ENCODE measurements at regions not wholly inside any gene's neighbourhood (a gene's known extent, or its start where the extent isn't known, plus 50 kb on each side); places are given as distances from the start of the nearest gene placed in this dataset.

DNA sequence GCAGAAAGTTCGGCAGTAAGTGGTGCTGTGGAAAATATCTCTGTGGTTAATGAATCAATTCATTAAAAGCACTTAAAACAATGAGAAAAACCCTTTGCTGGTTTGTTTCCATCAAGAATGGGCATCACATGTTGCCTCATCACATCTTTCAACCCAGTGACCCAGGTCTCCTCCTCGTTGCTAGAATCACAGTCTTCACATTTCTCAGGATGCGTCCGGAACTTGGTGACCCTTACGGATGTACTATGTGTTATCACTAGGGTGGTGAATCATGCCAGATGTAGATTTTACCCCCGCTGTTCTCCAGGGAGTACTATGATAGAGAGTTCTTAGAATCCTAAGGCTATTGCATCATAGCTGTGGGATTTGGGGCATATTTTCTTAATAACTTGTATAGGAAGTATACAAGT is 217.9 kb upstream of the KLF4 start:
- in situ Hi-C loops (cut with HindIII; ENCODE audit: low pct_unique_long_range_greater_than_20kb, low sequenced_read_pairs): no loop called here
- DNase-seq (ENCODE audit: low read depth): peak; percentile 68

DNA sequence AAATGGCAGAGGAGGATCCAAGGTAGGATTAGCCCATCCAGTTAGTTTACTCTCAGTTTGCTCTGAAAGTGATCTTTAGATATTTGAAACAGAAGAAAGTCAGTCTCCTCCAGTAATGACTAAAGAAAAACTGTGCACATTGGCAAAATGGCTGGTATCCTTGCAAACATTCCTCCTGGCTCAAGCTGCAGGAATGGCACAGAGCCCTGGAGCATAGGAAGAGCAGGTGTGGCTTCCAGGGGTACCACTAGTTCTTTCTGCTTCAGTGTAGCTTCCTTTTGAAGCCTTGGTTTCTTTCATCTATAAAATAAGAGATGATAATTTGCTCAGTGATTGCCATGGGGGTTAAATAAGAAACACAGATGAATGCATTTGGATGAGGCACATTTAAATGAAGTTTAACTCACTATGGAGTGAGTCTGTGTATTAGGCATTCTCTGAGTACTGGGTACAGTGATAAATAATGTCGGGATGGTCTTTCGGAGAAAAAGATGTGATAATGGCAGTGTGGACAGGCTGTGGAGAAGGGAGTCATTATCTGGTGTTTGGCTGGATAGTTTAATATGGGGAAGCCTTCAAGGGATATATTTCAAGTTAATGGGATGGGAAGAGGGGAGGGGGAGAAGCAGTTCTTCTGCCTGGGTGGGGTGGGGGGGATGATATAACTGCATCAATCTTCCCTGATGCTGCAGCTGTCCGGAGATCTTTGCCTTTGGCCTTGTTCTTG is 217.3 kb upstream of the KLF4 start:
- in situ Hi-C loops (cut with HindIII; ENCODE audit: low pct_unique_long_range_greater_than_20kb, low sequenced_read_pairs): no loop called here
- DNase-seq (ENCODE audit: low read depth): no peak

DNA sequence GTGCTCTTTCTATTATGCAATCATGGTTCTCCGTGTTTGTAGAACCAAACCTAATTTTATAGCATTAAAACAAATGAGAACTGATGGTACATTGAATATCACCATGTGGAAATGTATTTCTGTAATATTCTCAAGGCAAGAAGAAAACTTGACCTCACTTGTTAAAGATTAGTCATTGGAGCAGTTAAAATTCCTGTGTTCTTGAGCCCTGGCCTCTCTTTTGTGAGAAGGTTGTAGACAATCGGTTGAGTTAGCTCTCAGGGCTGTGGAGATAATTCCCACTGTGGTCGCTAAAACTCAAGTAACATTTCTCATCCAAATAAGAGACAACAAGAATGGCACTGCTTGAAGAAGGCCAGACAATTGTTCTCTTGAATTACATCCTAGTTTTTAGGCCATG is 216.0 kb upstream of the KLF4 start:
- DNase-seq (ENCODE audit: low read depth): no peak
- in situ Hi-C loops (cut with HindIII; ENCODE audit: low pct_unique_long_range_greater_than_20kb, low sequenced_read_pairs): no loop called here

DNA sequence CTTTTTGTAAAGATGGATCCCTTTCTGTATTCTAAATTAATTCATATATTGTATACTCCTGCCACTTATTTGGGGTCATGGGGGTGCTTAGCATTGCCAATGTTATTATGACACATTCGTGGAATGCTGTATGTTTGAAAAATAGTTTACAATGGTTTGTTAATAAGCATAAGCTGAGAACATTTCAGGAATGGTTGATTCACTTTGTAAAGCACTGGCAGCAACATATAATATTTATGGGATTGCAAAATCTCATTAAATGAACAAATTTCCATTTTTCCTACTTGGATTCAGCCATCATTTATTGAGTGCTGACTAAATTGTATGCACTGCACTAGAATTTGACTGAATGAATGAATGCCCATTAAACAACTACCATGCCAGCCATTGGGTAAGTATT is 215.2 kb upstream of the KLF4 start:
- in situ Hi-C loops (cut with HindIII; ENCODE audit: low pct_unique_long_range_greater_than_20kb, low sequenced_read_pairs): no loop called here
- DNase-seq (ENCODE audit: low read depth): no peak

DNA sequence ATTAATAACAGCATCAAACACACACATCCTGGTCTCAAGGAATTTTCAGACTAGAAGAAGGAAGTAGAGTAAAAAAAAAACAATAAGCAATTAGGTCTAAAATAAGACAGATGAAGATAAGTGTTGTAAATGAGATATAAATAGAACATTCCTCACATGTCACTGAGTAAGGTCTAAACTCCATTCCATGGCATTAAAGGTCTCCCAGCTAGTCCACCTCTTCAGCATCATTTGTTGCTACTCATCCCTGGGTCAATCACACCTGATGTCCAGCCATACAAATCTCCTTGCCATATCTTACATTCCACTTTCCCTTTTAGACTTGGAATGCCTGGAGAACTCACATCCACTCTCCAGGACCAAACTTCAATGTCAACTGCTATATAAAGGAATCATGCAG is 214.1 kb upstream of the KLF4 start:
- in situ Hi-C loops (cut with HindIII; ENCODE audit: low pct_unique_long_range_greater_than_20kb, low sequenced_read_pairs): no loop called here
- peak; percentile 27 for DNase-seq (ENCODE audit: low read depth)

DNA sequence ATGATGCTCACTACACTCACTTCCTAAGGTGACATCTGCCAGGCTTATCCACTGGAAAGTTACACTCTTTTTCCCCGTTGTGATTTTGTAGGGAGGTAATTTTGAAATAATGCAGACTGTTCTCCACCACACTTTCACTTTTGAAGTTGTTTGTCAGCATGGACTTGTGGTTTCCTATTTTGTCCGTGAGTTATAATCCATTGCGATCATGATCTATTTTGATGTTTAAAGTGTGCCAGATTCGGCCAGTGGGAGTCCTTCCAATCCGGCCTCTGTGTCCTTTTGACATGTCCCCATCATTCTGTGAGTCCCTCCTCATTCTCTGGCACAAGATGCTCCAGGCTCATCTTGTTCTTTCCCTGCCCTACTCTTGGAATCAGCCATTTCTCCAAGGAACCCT is 211.3 kb upstream of the KLF4 start:
- no peak for DNase-seq (ENCODE audit: low read depth)
- in situ Hi-C loops (cut with HindIII; ENCODE audit: low pct_unique_long_range_greater_than_20kb, low sequenced_read_pairs): no loop called here

DNA sequence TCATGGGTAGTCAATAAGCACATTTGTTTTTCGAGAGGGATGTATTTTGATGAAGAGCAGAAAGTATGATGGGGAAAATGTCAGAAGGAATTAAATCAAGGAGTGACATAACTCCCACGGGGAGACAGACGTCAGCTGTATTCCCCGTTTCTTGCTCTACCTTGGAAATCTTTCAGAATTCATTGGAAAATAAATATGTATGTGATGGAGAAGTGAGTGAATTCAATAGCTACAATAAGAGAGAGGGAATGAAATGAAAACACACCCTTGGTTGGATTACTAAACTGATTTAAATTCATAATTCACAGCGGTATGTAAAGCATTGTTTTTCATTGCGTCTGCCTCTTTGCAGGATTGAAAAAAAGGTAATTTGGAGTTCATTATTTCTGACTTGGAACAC is 209.7 kb upstream of the KLF4 start:
- in situ Hi-C loops (cut with HindIII; ENCODE audit: low pct_unique_long_range_greater_than_20kb, low sequenced_read_pairs): no loop called here
- DNase-seq (ENCODE audit: low read depth): no peak

DNA sequence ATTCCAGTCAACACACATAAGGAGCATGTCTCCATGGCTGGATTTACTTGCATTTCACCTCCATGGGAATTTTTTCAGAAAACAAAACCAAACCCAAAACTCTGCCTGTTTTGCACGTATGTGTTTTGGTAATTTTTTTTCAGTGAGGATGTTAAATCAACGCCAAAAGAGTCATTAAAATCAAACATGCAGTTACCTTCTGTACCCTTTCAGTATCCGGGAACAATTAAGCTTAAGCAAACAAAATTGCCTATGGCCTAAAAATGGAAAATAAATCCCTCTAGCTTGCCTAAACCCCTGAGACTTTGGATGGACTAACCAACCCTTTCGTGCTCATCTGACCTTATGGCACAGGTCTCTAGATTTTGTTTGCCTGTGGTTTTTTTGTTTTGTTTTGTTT is 209.2 kb upstream of the KLF4 start:
- in situ Hi-C loops (cut with HindIII; ENCODE audit: low pct_unique_long_range_greater_than_20kb, low sequenced_read_pairs): no loop called here
- no peak for DNase-seq (ENCODE audit: low read depth)

DNA sequence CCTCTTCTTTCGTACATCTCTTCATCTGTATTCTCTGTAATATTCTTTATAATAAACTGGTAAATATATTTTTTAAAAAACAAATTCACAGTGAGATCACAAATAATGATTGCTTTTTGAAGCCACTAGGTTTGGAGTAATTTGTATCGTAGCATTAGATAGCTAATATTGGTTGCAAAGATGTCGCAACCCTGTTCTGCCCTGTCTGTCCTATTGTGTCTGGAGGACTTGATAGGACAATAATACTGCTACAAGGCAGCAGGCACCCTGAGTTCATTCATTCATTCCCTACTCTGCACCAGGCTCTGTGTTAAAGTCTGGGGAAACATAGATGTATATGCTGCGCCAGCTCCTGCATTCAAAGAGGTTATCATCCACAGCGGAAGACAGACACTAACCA is 206.7 kb upstream of the KLF4 start:
- no peak for DNase-seq (ENCODE audit: low read depth)
- in situ Hi-C loops (cut with HindIII; ENCODE audit: low pct_unique_long_range_greater_than_20kb, low sequenced_read_pairs): no loop called here

DNA sequence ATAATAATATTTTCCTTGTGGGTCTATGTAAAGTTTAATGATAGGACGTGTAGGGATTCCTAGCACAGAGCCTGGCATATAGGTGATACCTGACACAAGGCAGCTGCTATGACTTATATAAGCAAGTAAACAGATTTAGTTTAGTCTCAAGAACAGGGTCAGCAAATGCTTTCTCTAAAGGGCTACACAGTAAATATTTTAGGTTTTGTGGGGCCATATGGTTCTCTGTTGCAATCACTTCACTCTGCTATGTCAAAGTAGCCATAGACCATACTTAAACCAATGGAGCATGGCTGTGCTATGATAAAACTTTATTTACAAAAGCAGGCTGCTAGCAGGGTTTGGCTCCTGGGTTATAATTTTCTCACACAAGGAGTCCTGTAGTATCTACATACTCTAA is 204.8 kb upstream of the KLF4 start:
- in situ Hi-C loops (cut with HindIII; ENCODE audit: low pct_unique_long_range_greater_than_20kb, low sequenced_read_pairs): no loop called here
- no peak for DNase-seq (ENCODE audit: low read depth)

DNA sequence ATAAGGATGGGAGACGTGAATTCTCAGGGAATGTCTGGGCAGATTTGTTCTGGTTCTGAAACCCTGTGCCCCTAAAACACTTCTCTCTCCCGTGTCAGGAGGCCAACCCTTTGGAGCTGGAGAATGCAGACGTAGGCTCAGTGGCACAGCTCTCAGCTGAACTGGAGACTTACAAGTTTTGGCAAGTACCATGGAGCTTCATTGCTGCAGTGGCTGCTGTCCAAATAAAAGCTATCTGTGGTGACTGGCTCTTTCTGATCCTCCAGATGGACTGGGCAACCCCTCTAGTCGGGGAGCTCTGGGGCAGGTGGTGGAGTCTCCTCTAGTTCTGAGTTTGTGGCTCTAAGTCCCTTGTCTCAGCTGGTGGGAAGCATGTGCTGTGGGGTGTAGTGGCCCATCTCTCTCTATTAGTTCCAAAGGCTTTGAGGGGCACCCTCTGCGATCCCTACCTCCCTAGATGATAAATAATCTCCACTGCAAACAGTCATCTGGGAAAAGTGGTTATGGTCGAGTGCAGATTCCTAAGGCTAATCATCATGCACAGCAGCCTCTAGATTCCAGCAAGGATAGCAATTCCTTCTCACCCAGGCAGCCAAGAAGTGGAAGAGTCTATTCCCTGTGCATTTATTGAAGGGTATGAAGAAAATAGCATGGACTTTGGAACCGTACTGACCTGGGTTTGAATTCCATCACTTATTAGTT is 204.2 kb upstream of the KLF4 start:
- in situ Hi-C loops (cut with HindIII; ENCODE audit: low pct_unique_long_range_greater_than_20kb, low sequenced_read_pairs): no loop called here
- peak; percentile 69 for DNase-seq (ENCODE audit: low read depth)

DNA sequence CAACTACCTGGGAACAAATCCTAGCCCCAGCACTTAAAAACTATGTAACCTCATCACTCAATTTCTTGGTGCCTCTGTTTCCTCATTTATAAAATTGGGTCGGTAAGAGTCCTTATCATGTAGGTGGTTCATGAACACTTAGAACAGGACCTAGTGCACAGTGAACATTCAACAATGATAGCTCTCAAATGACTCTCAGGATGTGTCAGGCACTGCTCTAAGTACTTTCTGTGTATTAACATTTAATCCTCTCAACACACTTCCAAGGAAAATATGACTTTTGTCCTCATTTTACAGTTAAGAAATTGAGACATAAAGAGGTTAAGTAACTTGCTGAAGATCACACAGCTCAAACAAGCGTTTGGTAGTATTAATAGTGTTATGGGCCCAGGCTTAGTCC is 202.1 kb upstream of the KLF4 start:
- in situ Hi-C loops (cut with HindIII; ENCODE audit: low pct_unique_long_range_greater_than_20kb, low sequenced_read_pairs): no loop called here
- DNase-seq (ENCODE audit: low read depth): no peak

DNA sequence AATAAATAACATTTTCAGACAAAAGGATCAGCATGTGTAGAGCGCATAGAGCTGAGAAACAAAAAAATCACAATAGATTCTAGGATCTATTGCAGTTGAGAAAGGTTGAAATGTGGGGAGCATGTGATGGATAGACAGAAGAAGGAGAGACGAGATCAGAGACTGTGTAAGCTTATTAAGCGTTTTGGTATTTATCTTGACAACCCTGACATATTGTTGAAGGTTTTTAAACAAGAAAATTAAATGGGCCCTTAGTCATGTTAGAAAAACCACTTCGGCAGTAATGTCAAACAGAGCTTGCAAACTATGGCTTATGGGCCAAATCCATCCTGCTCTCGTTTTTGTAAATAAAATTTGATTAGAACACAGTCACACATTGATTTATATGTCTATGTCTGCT is 200.5 kb upstream of the KLF4 start:
- DNase-seq (ENCODE audit: low read depth): no peak
- in situ Hi-C loops (cut with HindIII; ENCODE audit: low pct_unique_long_range_greater_than_20kb, low sequenced_read_pairs): no loop called here

DNA sequence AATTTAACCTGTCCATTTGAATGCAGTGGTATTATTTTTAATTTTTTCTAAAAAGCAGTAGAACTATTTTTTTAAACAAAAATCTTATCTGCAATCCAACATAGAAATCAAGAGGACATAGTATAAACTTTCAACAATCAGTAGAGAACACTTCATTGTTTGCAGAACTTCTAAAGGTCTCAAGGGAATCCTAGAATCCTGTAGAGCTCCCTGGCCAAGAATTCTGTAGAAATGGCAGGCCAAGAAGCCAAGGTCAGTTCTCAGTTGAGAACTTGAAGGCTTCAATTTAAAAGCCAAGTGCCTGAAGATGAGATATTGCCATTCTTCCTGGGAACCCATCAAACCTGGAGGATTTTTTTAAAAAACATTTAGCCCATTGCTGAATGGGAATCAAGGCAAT is 199.2 kb upstream of the KLF4 start:
- no peak for DNase-seq (ENCODE audit: low read depth)
- in situ Hi-C loops (cut with HindIII; ENCODE audit: low pct_unique_long_range_greater_than_20kb, low sequenced_read_pairs): no loop called here

DNA sequence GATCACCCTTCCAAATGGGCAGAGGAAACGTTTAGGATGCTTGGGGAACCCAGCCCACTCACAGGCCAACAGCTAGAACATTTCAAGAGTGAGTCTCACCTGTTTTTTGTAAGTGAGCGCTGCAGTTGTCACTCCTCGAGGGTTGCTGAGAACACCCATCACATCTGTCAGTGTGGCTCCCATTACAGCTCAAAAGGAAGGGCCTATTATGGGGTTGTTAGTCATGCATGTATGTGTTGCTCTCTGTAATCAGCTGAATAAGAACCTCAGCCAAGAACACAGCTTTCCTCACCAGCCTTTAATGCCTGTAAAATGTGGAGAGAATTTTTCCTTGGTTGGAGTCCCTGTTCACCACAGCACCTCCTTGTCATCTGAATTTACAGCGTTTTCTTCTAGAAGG is 196.3 kb upstream of the KLF4 start:
- in situ Hi-C loops (cut with HindIII; ENCODE audit: low pct_unique_long_range_greater_than_20kb, low sequenced_read_pairs): no loop called here

DNA sequence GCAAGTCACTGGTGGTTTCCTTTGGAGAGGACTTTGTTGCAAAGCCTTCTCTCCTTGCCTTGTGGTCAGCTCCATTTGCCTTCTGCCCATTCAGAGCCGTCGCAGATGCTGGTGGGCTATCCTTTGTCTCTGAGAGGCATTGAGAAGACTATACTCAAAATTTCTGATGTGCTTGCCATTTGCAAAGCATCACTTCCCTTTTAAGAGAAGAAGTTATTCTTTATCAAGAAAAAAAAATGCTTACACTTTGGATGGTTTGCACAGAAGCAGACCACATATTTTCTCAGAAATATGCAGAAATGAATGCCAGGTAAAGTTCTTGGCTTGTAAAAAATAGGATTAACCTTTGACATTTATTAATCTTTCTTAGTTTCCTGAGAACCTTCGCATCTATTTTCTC is 195.8 kb upstream of the KLF4 start:
- in situ Hi-C loops (cut with HindIII; ENCODE audit: low pct_unique_long_range_greater_than_20kb, low sequenced_read_pairs): no loop called here
- no peak for DNase-seq (ENCODE audit: low read depth)

More for the DNA sequence above, 196.3 kb upstream of the KLF4 start:
- no peak for DNase-seq (ENCODE audit: low read depth)

DNA sequence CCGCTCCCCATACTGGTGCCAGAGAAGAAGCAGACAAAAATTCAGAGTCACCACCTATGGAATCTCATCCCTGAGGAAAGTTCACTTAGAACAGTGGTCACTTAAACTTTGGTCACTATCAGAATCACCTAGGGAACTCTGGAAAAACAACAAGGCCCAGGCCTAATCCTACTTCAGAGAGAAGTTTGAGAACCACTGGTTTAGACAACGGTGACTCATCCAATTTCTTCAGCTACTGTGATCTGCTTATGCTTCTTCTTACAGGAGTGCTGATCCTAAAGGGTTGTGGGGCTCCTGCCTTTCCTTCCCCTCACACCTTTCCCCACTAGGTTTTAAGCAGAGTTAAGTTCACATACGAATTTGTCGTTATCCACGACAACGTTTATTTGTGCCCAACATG is 194.7 kb upstream of the KLF4 start:
- DNase-seq (ENCODE audit: low read depth): no peak
- in situ Hi-C loops (cut with HindIII; ENCODE audit: low pct_unique_long_range_greater_than_20kb, low sequenced_read_pairs): no loop called here

DNA sequence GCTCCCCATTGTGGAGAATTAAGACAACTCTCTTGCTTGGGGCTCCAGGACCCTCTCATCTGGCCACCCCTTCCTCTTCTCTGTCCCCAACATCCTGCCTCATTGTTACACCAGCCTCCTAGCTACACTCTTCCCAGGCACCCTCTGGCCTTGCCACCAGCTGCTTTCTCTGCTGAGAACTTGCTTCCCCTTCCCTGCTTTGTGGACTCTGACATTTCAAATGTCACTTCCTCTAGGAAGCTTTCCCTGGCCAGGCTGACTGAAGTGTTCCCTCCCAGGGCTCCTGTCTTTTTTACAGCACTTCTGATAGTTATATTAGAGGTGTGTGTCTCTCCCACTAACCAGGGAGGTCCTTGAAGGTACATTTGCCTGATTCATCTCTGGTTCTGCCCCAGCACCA is 194.0 kb upstream of the KLF4 start:
- no peak for DNase-seq (ENCODE audit: low read depth)
- in situ Hi-C loops (cut with HindIII; ENCODE audit: low pct_unique_long_range_greater_than_20kb, low sequenced_read_pairs): no loop called here

DNA sequence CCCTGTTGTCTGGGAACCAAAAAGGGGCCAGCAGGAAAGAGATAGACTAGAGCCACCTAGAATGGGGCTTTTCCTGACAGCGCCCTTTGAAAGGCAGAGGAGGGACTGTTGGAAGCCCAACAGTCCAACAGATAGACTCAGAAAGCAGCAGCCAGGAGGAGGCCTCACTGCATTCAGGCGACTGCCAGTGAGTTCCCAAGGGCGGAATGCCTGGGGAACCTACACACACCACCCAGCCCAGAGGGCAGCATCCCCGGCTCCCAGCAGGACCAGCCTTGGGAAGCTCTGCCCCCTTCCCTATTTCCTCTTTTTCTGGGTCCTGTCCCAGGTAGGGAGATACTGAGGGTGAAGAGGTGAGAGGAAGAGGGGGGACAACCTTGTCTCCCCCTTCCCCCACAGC is 192.4 kb upstream of the KLF4 start:
- in situ Hi-C loops (cut with HindIII; ENCODE audit: low pct_unique_long_range_greater_than_20kb, low sequenced_read_pairs): no loop called here
- no peak for DNase-seq (ENCODE audit: low read depth)

Data from Caki2 (cell line).